Motor neuron (in vitro differentiated cells): ENCODE measurements at regions not wholly inside any gene's neighbourhood (a gene's known extent, or its start where the extent isn't known, plus 50 kb on each side); places are given as distances from the start of the nearest gene placed in this dataset.
A peak's percentile ranks its signal among the peaks of the same experiment; 100 is the strongest.
"Not testable (repeated sequence)": the region's sequence is repeated elsewhere in the genome, so short reads cannot be mapped to it uniquely, and the experiment has no call there.

ENCODE experiments used
- ATAC-seq, 8 experiments: fragments of 200-7000 bp; cut with Tn5 transposase; replicated peaks in 6 of 8; 2 replicates each; pipeline ENCODE4 v1.8.0; 2021; ENCODE audit warnings: mild to moderate bottlenecking in 8 of 8, moderate library complexity in 8 of 8
- H3K27ac ChIP-seq, 2 donors: fragments of 250-450 bp; sonication (Bioruptor Pico); 2 replicates each; pipeline ENCODE4 v1.9.0; 2021; ENCODE audit warnings: antibody characterized with exemption in 2 of 2, mild to moderate bottlenecking in 2 of 2, moderate library complexity in 1 of 2
- H3K4me1 ChIP-seq, 2 donors: fragments of 250-450 bp; sonication (Bioruptor Pico); replicated peaks in 1 of 2; 2 replicates each; pipeline ENCODE4 v1.6.1; 2021; ENCODE audit warnings: antibody characterized with exemption in 2 of 2, mild to moderate bottlenecking in 2 of 2, moderate library complexity in 1 of 2
- H3K4me3 ChIP-seq, 5 donors: fragments of 250-450 bp; sonication (Bioruptor Pico); 2 replicates each; pipeline ENCODE4 v1.9.0; 2021; ENCODE audit warnings: antibody characterized with exemption in 5 of 5, mild to moderate bottlenecking in 5 of 5, moderate library complexity in 4 of 5
- WGBS, 10 experiments: fragments of 450-650 bp; shearing (Covaris generic); methylation state at CpG; one replicate each; pipeline ENCODE4 v1.0.0; 2022; 5-methylcytosine and 5-hydroxymethylcytosine counted together
- in situ Hi-C, 9 experiments: fragments of 400-800 bp; cut with MboI; loops; one replicate each; pipeline ENCODE4 v1.15.0; 2021; ENCODE audit warnings: low sequenced_read_pairs in 9 of 9, low pct_unique_long_range_greater_than_20kb in 2 of 9; ENCODE audit not compliant: unreplicated experiment in 9 of 9

GRCh38 chrX:909068-909467, 278.5 kb downstream of the SHOX start:
- in situ Hi-C loops, ATAC-seq, H3K27ac ChIP-seq, H3K4me3 ChIP-seq, H3K4me1 ChIP-seq: not testable (repeated sequence)
- WGBS, 10 experiments, result 0 to 40% (median 8%) methylated on average over 1 to 2 of the region's 2 CpGs; no CpG with 5 or more reads in 6 of the 10 experiments

- no peak overlapping the region for H3K4me3 ChIP-seq
- no peak overlapping the region for H3K27ac ChIP-seq
- no peaks in the 10 kb centered on the region for H3K4me1 ChIP-seq
- in situ Hi-C loops, result no loop called here
- no peak for ATAC-seq
- WGBS, 10 experiments, result 0 to 93% (median 63%) methylated on average over 1 to 3 of the region's 3 CpGs; no CpG with 5 or more reads in 5 of the 10 experiments
These were observed 276.0 kb downstream of the SHOX start for GRCh38 chrX:906586-906985.

- 4 to 87% (median 44%) methylated on average over 1 to 19 of the region's 19 CpGs; no CpG with 5 or more reads in 6 of the 10 experiments for WGBS, 10 experiments
- H3K27ac ChIP-seq, result no peak overlapping the region
- in situ Hi-C loops, result no loop called here
- no peak overlapping the region for H3K4me3 ChIP-seq
- no peaks in the 10 kb centered on the region for H3K4me1 ChIP-seq
- no peak for ATAC-seq
These were observed 275.4 kb downstream of the SHOX start for GRCh38 chrX:905848-906566.

- ATAC-seq, result no peak
These were observed 272.5 kb downstream of the SHOX start for GRCh38 chrX:903116-903515.

GRCh38 chrX:896256-896655, 265.7 kb downstream of the SHOX start:
- in situ Hi-C loops, result no loop called here
- WGBS, 10 experiments, result 0 to 100% (median 75%) methylated on average over 1 to 2 of the region's 3 CpGs; no CpG with 5 or more reads in 4 of the 10 experiments
- H3K4me1 ChIP-seq, result no peaks in the 10 kb centered on the region
- no peak for ATAC-seq
- H3K27ac ChIP-seq, result no peak overlapping the region
- no peak overlapping the region for H3K4me3 ChIP-seq

More at GRCh38 chrX:903116-903515, 272.5 kb downstream of the SHOX start:
- in situ Hi-C loops, result no loop called here
- Histone ChIP-seq H3K27ac (no peak overlapping the region), H3K4me1 (no peaks in the 10 kb centered on the region), H3K4me3 (no peak overlapping the region)
- WGBS, 10 experiments, result 2 to 95% (median 82%) methylated on average over 3 to 14 of the region's 15 CpGs

- WGBS, 10 experiments, result 0 to 93% (median 67%) methylated on average over 1 to 4 of the region's 5 CpGs; no CpG with 5 or more reads in 1 of the 10 experiments
- in situ Hi-C loops, result no loop called here
- H3K4me1 ChIP-seq, result no peaks in the 10 kb centered on the region
- no peak for ATAC-seq
- no peak overlapping the region for H3K27ac ChIP-seq
- H3K4me3 ChIP-seq, result no peak overlapping the region
These were observed 259.5 kb downstream of the SHOX start for GRCh38 chrX:889966-890651.

- H3K4me1 ChIP-seq, in situ Hi-C loops, ATAC-seq, H3K4me3 ChIP-seq, H3K27ac ChIP-seq: not testable (repeated sequence)
- 56 to 93% (median 78%) methylated on average over 3 to 13 of the region's 13 CpGs; no CpG with 5 or more reads in 1 of the 10 experiments for WGBS, 10 experiments
These were observed 257.1 kb downstream of the SHOX start for GRCh38 chrX:887724-888123.

- Histone ChIP-seq H3K4me3 (no peak overlapping the region), H3K4me1 (no peaks in the 10 kb centered on the region), H3K27ac (no peak overlapping the region)
- WGBS, 10 experiments, result 0 to 100% (median 53%) methylated on average over 1 to 4 of the region's 10 CpGs; no CpG with 5 or more reads in 3 of the 10 experiments
- no peak for ATAC-seq
- in situ Hi-C loops, result no loop called here
These were observed 253.0 kb downstream of the SHOX start for GRCh38 chrX:883588-883987.

- WGBS, 10 experiments, result 27 to 82% (median 54%) methylated on average over 5 to 11 of the region's 11 CpGs
- H3K4me3 ChIP-seq, ATAC-seq, in situ Hi-C loops, H3K27ac ChIP-seq, H3K4me1 ChIP-seq: not testable (repeated sequence)
These were observed 249.4 kb downstream of the SHOX start for GRCh38 chrX:879756-880698.

GRCh38 chrX:874061-874460, 243.5 kb downstream of the SHOX start:
- no peak for ATAC-seq
- WGBS, 10 experiments, result 2 to 85% (median 72%) methylated on average over 3 to 15 of the region's 15 CpGs; no CpG with 5 or more reads in 2 of the 10 experiments
- Histone ChIP-seq H3K27ac (no peak overlapping the region), H3K4me1 (peaks cover 0 to 5% of the 10 kb centered on the region in 2 donors), H3K4me3 (no peak overlapping the region)
- in situ Hi-C loops, result no loop called here

GRCh38 chrX:873016-873415, 242.4 kb downstream of the SHOX start:
- in situ Hi-C loops, result no loop called here
- 0 to 90% (median 60%) methylated on average over 1 to 3 of the region's 7 CpGs; no CpG with 5 or more reads in 6 of the 10 experiments for WGBS, 10 experiments
- H3K4me3 ChIP-seq, result no peak overlapping the region
- no peak for ATAC-seq
- peaks cover 0 to 8% of the 10 kb centered on the region in 2 donors for H3K4me1 ChIP-seq
- H3K27ac ChIP-seq, result no peak overlapping the region

GRCh38 chrX:872090-872489, 241.5 kb downstream of the SHOX start:
- H3K4me1 ChIP-seq, result peaks cover 3 to 15% of the 10 kb centered on the region in 2 donors
- ATAC-seq, result no peak
- H3K27ac ChIP-seq, result peak overlapping the region in 1 of 2 donors; percentile 50
- WGBS, 10 experiments, result 80 to 97% (median 92%) methylated on average over 1 to 17 of the region's 19 CpGs; no CpG with 5 or more reads in 2 of the 10 experiments
- in situ Hi-C loops, result no loop called here
- no peak overlapping the region for H3K4me3 ChIP-seq
